Activated CD4-positive, alpha-beta memory T cell treated with anti-CD3 and anti-CD28 coated beads, Interleukin-2, amount 10 ng/mL, durations not matched to agents 7 days and 5 days (primary cell): ENCODE measurements at regions not wholly inside any gene's neighbourhood (a gene's known extent, or its start where the extent isn't known, plus 50 kb on each side); places are given as distances from the start of the nearest gene placed in this dataset.

ENCODE experiments used
- CTCF ChIA-PET: fragments of 350-600 bp; sonication (Branson Sonifier 250); formaldehyde crosslinking; loops from one replicate; lab custom pipeline; 2021; ENCODE audit warnings: antibody characterized with exemption, inconsistent platforms; lab: Charles Lee
- POLR2A ChIA-PET: fragments of 350-600 bp; sonication (Branson Sonifier 250); formaldehyde crosslinking; loops from one replicate; lab custom pipeline; 2021; ENCODE audit warnings: antibody characterized with exemption; lab: Charles Lee
- DNase-seq: peaks from one replicate; pipeline ENCODE4 v3.0.0-alpha.2; 2020
- H3K27ac Mint-ChIP-seq: one replicate; pipeline ENCODE4 v1.8.0; 2021; ENCODE audit warnings: mild to moderate bottlenecking, mixed read lengths
- H3K27me3 Mint-ChIP-seq: one replicate; pipeline ENCODE4 v1.8.0; 2021; ENCODE audit warnings: mixed read lengths
- H3K36me3 Mint-ChIP-seq: one replicate; pipeline ENCODE4 v1.8.0; 2021; ENCODE audit warnings: low read depth, mixed read lengths
- H3K4me1 Mint-ChIP-seq: one replicate; pipeline ENCODE4 v1.8.0; 2021; ENCODE audit warnings: mixed read lengths
- H3K4me3 Mint-ChIP-seq: one replicate; pipeline ENCODE4 v1.8.0; 2021; ENCODE audit warnings: mild to moderate bottlenecking, mixed read lengths
- H3K9me3 Mint-ChIP-seq: one replicate; pipeline ENCODE4 v1.8.0; 2021; ENCODE audit warnings: mixed read lengths

GRCh38 chr3:194798486-194798885 lies 112.8 kb downstream of the FAM43A start:
- ChIA-PET CTCF (interaction anchor here (1.1 kb wide), 1 partner anchor 116 kb away, joined by 3 read pairs; no protein-coding TSS in a partner anchor), POLR2A (no interaction called here)
- no peak for DNase-seq
- Mint-ChIP-seq H3K4me1 (peaks cover 17% of the 10 kb centered on the region), H3K4me3 (no peak overlapping the region), H3K27ac (no peak overlapping the region), H3K27me3 (peaks cover 1% of the 10 kb centered on the region), H3K36me3 (peaks cover 17% of the 10 kb centered on the region), H3K9me3 (peaks cover 16% of the 10 kb centered on the region)

- Mint-ChIP-seq H3K36me3 (peaks cover 13% of the 10 kb centered on the region), H3K4me1 (peaks cover 12% of the 10 kb centered on the region), H3K4me3 (no peak overlapping the region), H3K27ac (no peak overlapping the region), H3K9me3 (peaks cover 14% of the 10 kb centered on the region), H3K27me3 (peaks cover 9% of the 10 kb centered on the region)
- no peak for DNase-seq
- CTCF ChIA-PET, result no interaction called here
- POLR2A ChIA-PET, result no interaction called here
Measured at GRCh38 chr3:194800002-194800401, 114.3 kb downstream of the FAM43A start.

- CTCF ChIA-PET, result no interaction called here
- no peaks in the 10 kb centered on the region for H3K4me1 Mint-ChIP-seq
- no peak overlapping the region for H3K27ac Mint-ChIP-seq
- H3K27me3 Mint-ChIP-seq, result peaks cover 15% of the 10 kb centered on the region
- no peak for DNase-seq
- H3K9me3 Mint-ChIP-seq, result peaks cover 3% of the 10 kb centered on the region
- POLR2A ChIA-PET, result no interaction called here
- no peak overlapping the region for H3K4me3 Mint-ChIP-seq
- peaks cover under 1% of the 10 kb centered on the region for H3K36me3 Mint-ChIP-seq
Measured at GRCh38 chr3:194801461-194802432, 116.1 kb downstream of the FAM43A start.

GRCh38 chr3:194804796-194805195 lies 119.1 kb downstream of the FAM43A start:
- H3K27ac Mint-ChIP-seq, result no peak overlapping the region
- no peaks in the 10 kb centered on the region for H3K4me1 Mint-ChIP-seq
- DNase-seq, result no peak
- POLR2A ChIA-PET, result no interaction called here
- H3K36me3 Mint-ChIP-seq, result no peaks in the 10 kb centered on the region
- H3K9me3 Mint-ChIP-seq, result no peaks in the 10 kb centered on the region
- CTCF ChIA-PET, result no interaction called here
- H3K4me3 Mint-ChIP-seq, result no peak overlapping the region
- H3K27me3 Mint-ChIP-seq, result peaks cover 17% of the 10 kb centered on the region

- Mint-ChIP-seq H3K4me3 (no peak overlapping the region), H3K36me3 (no peaks in the 10 kb centered on the region), H3K4me1 (no peaks in the 10 kb centered on the region), H3K27ac (no peak overlapping the region), H3K27me3 (peaks cover 22% of the 10 kb centered on the region), H3K9me3 (no peaks in the 10 kb centered on the region)
- POLR2A ChIA-PET, result no interaction called here
- DNase-seq, result no peak
- CTCF ChIA-PET, result no interaction called here
Measured at GRCh38 chr3:194805546-194805945, 119.9 kb downstream of the FAM43A start.

- Mint-ChIP-seq H3K27ac (no peak overlapping the region), H3K27me3 (peaks cover 30% of the 10 kb centered on the region), H3K36me3 (no peaks in the 10 kb centered on the region), H3K9me3 (no peaks in the 10 kb centered on the region), H3K4me1 (no peaks in the 10 kb centered on the region), H3K4me3 (no peak overlapping the region)
- CTCF ChIA-PET, result no interaction called here
- POLR2A ChIA-PET, result no interaction called here
- no peak for DNase-seq
Measured at GRCh38 chr3:194806991-194807630, 121.4 kb downstream of the FAM43A start.

- no peaks in the 10 kb centered on the region for H3K4me1 Mint-ChIP-seq
- peaks cover 27% of the 10 kb centered on the region for H3K27me3 Mint-ChIP-seq
- H3K36me3 Mint-ChIP-seq, result no peaks in the 10 kb centered on the region
- ChIA-PET POLR2A (no interaction called here), CTCF (no interaction called here)
- no peak overlapping the region for H3K4me3 Mint-ChIP-seq
- H3K9me3 Mint-ChIP-seq, result no peaks in the 10 kb centered on the region
- no peak for DNase-seq
- H3K27ac Mint-ChIP-seq, result no peak overlapping the region
Measured at GRCh38 chr3:194808640-194809097, 123.0 kb downstream of the FAM43A start.

GRCh38 chr3:194809382-194809781 lies 123.7 kb downstream of the FAM43A start:
- Mint-ChIP-seq H3K4me1 (no peaks in the 10 kb centered on the region), H3K36me3 (no peaks in the 10 kb centered on the region), H3K9me3 (no peaks in the 10 kb centered on the region), H3K27me3 (peaks cover 22% of the 10 kb centered on the region), H3K27ac (no peak overlapping the region), H3K4me3 (no peak overlapping the region)
- DNase-seq, result no peak
- ChIA-PET CTCF (no interaction called here), POLR2A (no interaction called here)

- CTCF ChIA-PET, result interaction anchor here (0.6 kb wide), 1 partner anchor 939 kb away, joined by 3 read pairs; no protein-coding TSS in a partner anchor
- no peak for DNase-seq
Measured at GRCh38 chr3:194810076-194810475, 124.4 kb downstream of the FAM43A start.

GRCh38 chr3:194811118-194811517 lies 125.4 kb downstream of the FAM43A start:
- Mint-ChIP-seq H3K27ac (no peak overlapping the region), H3K27me3 (peaks cover 16% of the 10 kb centered on the region), H3K36me3 (no peaks in the 10 kb centered on the region), H3K4me3 (no peak overlapping the region), H3K4me1 (no peaks in the 10 kb centered on the region), H3K9me3 (no peaks in the 10 kb centered on the region)
- POLR2A ChIA-PET, result no interaction called here
- DNase-seq, result no peak
- CTCF ChIA-PET, result no interaction called here

More at GRCh38 chr3:194810076-194810475, 124.4 kb downstream of the FAM43A start:
- H3K4me1 Mint-ChIP-seq, result no peaks in the 10 kb centered on the region
- H3K27me3 Mint-ChIP-seq, result peaks cover 21% of the 10 kb centered on the region
- no peaks in the 10 kb centered on the region for H3K36me3 Mint-ChIP-seq
- H3K4me3 Mint-ChIP-seq, result no peak overlapping the region
- no peaks in the 10 kb centered on the region for H3K9me3 Mint-ChIP-seq
- no peak overlapping the region for H3K27ac Mint-ChIP-seq
- POLR2A ChIA-PET, result no interaction called here

GRCh38 chr3:194812176-194812575 lies 126.5 kb downstream of the FAM43A start:
- H3K27ac Mint-ChIP-seq, result no peak overlapping the region
- peaks cover 15% of the 10 kb centered on the region for H3K27me3 Mint-ChIP-seq
- no peaks in the 10 kb centered on the region for H3K4me1 Mint-ChIP-seq
- H3K9me3 Mint-ChIP-seq, result no peaks in the 10 kb centered on the region
- no peaks in the 10 kb centered on the region for H3K36me3 Mint-ChIP-seq
- H3K4me3 Mint-ChIP-seq, result no peak overlapping the region
- no peak for DNase-seq
- POLR2A ChIA-PET, result no interaction called here
- CTCF ChIA-PET, result no interaction called here

GRCh38 chr3:194814878-194815357 lies 129.2 kb downstream of the FAM43A start:
- Mint-ChIP-seq H3K27ac (no peak overlapping the region), H3K27me3 (peaks cover 17% of the 10 kb centered on the region), H3K9me3 (no peaks in the 10 kb centered on the region), H3K4me3 (no peak overlapping the region), H3K4me1 (no peaks in the 10 kb centered on the region), H3K36me3 (no peaks in the 10 kb centered on the region)
- no peak for DNase-seq
- POLR2A ChIA-PET, result no interaction called here
- CTCF ChIA-PET, result no interaction called here
